GM12801 (cell line): ENCODE measurements at regions not wholly inside any gene's neighbourhood (a gene's known extent, or its start where the extent isn't known, plus 50 kb on each side); places are given as distances from the start of the nearest gene placed in this dataset.

Experiments
- CTCF ChIP-seq: IDR thresholded peaks from one replicate; pipeline ENCODE4 v1.5.1; 2011; ENCODE audit warnings: control low read depth; ENCODE audit not compliant: insufficient read length; ENCODE audit errors: extremely low read depth

DNA sequence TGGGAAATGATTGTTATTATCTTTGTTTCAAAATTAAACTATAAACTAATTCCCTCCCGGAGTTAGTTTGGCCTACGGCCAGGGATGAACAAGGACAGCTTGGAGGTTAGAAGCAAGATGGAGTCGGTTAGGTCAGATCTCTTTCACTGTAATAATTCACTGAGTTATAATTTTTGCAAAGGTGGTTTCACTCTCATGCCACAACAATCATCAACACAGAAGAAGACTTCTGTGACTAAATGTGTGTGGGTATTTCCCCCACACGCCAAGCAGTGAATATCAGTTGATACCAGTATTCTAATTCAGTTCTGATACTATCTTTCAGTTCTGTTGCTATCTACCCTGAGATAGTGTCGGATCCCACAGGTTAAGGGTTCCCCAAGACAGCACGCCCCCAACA is 215.1 kb downstream of the S1PR1 start:
- no peak for TF ChIP-seq CTCF

- no peak for TF ChIP-seq CTCF
Measured at GRCh38 chr1:101452825-101453224, 216.0 kb downstream of the S1PR1 start.

- no peak for TF ChIP-seq CTCF
Measured at GRCh38 chr1:101453844-101454243, 217.0 kb downstream of the S1PR1 start.

- no peak for TF ChIP-seq CTCF
Measured at GRCh38 chr1:101455166-101455565, 218.3 kb downstream of the S1PR1 start.

- no peak for TF ChIP-seq CTCF
Measured at GRCh38 chr1:101460739-101461138, 223.9 kb downstream of the S1PR1 start.

DNA sequence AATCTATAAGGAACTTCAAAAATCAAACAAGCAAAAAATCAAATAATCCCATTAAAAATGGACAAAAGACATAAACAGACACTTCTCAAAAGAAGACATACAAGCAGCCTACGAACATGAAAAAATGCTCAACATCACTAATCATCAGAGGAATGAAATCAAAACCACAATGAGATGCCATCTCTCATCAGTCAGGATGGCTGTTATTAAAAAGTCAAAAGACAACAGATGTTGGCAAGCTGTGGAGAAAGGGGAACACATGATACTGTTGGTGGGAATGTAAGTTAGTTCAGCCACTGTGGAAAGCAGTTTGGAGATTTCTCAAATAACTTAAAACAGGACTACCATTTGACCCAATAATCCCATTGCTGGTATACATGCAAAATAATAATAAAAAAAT is 226.4 kb downstream of the S1PR1 start:
- no peak for TF ChIP-seq CTCF

DNA sequence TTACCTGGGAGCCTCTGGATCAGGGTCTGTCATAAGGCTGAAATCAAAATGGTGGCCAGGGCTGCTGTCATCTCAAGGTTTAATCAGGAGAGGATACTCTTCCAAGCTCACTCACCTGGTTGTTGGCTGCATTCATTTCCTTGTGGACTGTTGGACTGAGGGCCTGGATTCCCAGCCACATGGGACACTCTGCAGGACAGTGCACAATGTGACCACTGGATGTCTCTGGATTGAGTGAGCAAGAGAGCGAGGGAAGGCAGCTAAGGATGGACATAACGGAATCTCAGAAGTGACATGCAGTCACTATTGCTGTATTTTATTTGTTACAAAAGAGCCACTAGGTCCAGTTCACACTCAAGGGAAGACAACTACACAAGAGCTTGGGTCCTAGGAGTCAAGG is 229.1 kb downstream of the S1PR1 start:
- TF ChIP-seq CTCF = no peak
